ENCODE measurements at regions not wholly inside any gene's neighbourhood (a gene's known extent, or its start where the extent isn't known, plus 50 kb on each side); places are given as distances from the start of the nearest gene placed in this dataset.
"Not testable (repeated sequence)": the region's sequence is repeated elsewhere in the genome, so short reads cannot be mapped to it uniquely, and the experiment has no call there.

- no peak for DNase-seq
- intact Hi-C loops (cut with DNase I), result no loop called here
- ATAC-seq (ENCODE audit: poor library complexity), result peak; percentile 27
Measured at GRCh38 chr1:193457676-193458075, 271.3 kb upstream of the B3GALT2 start.

GRCh38 chr1:193456811-193457280, 270.4 kb upstream of the B3GALT2 start:
- no peak for ATAC-seq (ENCODE audit: poor library complexity)
- intact Hi-C loops (cut with DNase I), result no loop called here
- DNase-seq, result no peak

DNA sequence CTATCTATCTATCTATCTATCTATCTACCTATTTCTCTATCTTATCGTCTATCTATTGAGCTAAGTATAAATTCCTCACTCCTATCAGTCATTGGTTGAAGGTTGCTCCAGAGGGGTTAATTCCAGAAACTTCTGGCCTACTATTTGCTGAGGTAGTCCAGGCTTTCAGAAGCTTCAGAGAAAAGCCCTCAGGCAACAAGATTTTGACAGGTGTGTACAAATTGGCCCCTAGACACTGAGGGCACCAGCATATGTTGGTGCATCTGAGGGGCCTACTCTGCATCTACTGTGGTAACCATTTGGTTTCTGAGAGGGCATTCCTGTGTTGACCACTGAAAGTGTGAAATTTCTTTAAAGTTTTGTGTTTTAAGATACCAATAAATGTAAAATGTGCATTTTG, 265.2 kb upstream of the B3GALT2 start:
- no peak for ATAC-seq (ENCODE audit: poor library complexity)

GRCh38 chr1:193451001-193451400, 264.6 kb upstream of the B3GALT2 start:
- ATAC-seq (ENCODE audit: poor library complexity), result no peak
- no peak for DNase-seq
- intact Hi-C loops (cut with DNase I), result no loop called here

More for the DNA sequence above, 265.2 kb upstream of the B3GALT2 start:
- intact Hi-C loops (cut with DNase I), result no loop called here
- no peak for DNase-seq

GRCh38 chr1:193448682-193449461, 262.5 kb upstream of the B3GALT2 start:
- intact Hi-C loops (cut with DNase I), result no loop called here
- no peak for ATAC-seq (ENCODE audit: poor library complexity)
- no peak for DNase-seq

DNA sequence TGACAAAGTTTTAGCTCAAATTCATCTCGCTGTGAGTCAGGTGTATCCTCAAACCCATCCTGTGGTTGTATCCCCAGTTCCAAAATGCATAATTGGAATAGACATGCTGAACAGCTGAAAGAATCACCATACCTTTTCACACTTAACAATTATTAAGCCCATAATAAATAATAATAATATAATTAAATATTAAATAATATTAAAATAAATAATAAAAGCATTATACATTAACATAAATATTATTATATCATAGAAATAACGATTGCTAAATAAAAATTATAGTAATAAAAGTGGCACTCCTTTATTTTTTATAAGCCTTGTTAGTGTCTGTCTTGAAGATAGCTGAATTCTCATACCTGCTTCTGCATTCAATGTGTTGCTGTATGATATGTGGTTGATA, 257.5 kb upstream of the B3GALT2 start:
- no peak for DNase-seq
- intact Hi-C loops (cut with DNase I), result no loop called here
- ATAC-seq (ENCODE audit: poor library complexity), result no peak

GRCh38 chr1:193438771-193439170, 252.4 kb upstream of the B3GALT2 start:
- intact Hi-C loops (cut with DNase I), result no loop called here
- DNase-seq (no peak), ATAC-seq (ENCODE audit: poor library complexity) (no peak)

- intact Hi-C loops (cut with DNase I), result no loop called here
- no peak for DNase-seq
- no peak for ATAC-seq (ENCODE audit: poor library complexity)
Measured at GRCh38 chr1:193438312-193438711, 251.9 kb upstream of the B3GALT2 start.

DNA sequence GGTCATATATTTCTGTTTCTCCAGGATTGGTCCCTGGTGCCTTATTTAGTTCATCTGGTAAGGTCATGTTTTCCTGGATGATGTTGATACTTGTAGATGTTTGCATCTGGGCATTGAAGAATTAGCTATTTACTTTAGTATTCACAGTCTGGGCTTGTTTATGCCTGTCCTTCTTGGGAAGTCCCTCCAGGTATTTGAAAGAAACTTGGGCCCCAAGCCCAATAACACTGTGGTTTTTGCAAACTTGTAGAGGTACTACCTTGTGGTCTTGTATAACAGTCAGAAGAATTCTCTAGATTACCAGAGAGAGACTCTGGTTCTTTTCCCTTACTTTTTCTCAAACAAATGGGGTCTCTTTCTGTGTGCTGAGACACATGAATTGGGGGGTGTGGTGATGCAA, 251.4 kb upstream of the B3GALT2 start:
- no peak for ATAC-seq (ENCODE audit: poor library complexity)
- no peak for DNase-seq
- intact Hi-C loops (cut with DNase I), result no loop called here

- DNase-seq; intact Hi-C loops (cut with DNase I); ATAC-seq (ENCODE audit: poor library complexity): not testable (repeated sequence)
Measured at GRCh38 chr1:193437333-193437732, 250.9 kb upstream of the B3GALT2 start.

DNA sequence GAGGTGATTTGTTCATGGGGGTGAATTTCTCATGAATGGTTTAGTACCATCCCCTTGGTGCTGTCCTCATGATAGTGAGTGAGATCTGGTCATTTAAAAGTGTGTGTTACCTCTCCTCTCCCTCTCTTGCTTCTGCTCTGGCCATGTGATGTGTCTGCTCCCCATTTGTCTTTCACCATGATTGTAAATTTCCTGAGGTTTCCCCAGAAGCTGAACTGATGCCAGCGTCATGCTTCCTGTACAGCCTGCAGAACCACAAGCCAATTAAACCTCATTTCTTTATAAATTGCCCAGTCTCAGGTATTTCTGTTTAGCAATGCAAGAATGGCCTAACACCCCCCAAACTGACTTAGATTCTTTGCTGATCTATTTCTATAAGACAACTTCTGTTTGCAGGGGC, 249.4 kb upstream of the B3GALT2 start:
- no peak for DNase-seq
- intact Hi-C loops (cut with DNase I), result no loop called here
- ATAC-seq (ENCODE audit: poor library complexity), result no peak

- no peak for DNase-seq
- intact Hi-C loops (cut with DNase I), result no loop called here
- no peak for ATAC-seq (ENCODE audit: poor library complexity)
Measured at GRCh38 chr1:193434319-193434718, 247.9 kb upstream of the B3GALT2 start.

DNA sequence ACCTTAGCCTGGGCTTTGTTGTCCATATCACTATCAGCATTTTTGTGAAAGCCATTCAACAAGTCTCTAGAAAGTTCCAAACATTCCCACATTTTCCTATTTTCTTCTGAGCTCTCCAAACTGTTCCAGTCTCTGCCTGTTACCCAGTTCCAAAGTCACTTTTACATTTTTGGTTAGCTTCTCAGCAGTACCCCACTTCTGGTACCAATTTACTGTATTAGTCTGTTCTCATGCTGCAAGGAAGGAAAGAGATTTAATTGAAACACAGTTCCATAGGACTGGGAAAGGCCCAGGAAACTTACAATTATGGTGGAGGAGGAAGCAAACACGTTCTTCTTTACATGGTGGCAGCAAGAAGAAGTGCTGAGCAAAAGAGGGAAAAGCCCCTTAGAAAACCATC, 247.2 kb upstream of the B3GALT2 start:
- DNase-seq, result no peak
- intact Hi-C loops (cut with DNase I), result no loop called here

GRCh38 chr1:193432979-193433587, 246.7 kb upstream of the B3GALT2 start:
- DNase-seq (no peak), ATAC-seq (ENCODE audit: poor library complexity) (no peak)
- intact Hi-C loops (cut with DNase I), result no loop called here

More for the DNA sequence above, 247.2 kb upstream of the B3GALT2 start:
- no peak for ATAC-seq (ENCODE audit: poor library complexity)

GRCh38 chr1:193431265-193431977, 245.0 kb upstream of the B3GALT2 start:
- ATAC-seq (ENCODE audit: poor library complexity) (no peak), DNase-seq (no peak)
- intact Hi-C loops (cut with DNase I), result no loop called here

DNA sequence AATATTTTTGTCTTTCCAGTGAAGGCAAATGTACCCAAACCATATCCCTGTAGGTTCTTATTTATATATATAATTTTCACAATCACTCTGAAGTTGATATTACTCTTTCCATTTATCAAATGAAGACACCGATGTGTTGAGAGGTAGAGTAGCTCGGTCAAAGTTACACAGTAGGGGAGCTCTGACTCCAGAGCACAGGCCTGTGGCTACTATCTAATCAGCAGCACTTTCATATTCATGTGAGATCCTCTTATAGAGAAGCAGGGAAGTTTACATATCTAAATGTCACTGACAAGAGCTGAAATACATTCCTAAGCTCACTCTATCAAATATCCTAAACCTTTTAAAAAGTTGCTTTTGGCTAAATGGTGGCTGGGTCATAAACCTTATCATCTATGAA, 241.1 kb upstream of the B3GALT2 start:
- intact Hi-C loops (cut with DNase I), result no loop called here
- peak; percentile 60 for ATAC-seq (ENCODE audit: poor library complexity)

DNA sequence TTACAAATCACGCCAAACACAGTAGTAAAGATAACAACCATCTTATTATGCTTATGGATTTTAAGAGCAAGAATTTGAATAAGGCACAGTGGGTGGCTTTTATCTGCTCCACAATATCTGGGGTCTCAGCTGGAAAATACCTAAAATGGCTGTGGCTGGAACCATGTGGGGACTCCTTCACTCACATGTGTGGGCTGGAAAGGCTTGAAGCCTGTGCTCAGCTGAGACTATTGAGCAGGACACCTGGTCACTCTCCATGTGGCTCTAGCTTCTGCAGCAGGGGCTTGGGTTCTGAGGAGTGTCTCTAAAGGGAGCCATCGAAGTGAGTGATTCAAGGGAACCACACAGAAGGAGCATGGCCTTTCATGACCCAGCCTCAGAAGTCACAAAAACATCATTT, 239.6 kb upstream of the B3GALT2 start:
- intact Hi-C loops (cut with DNase I), result no loop called here
- ATAC-seq (ENCODE audit: poor library complexity), result no peak
- DNase-seq, result no peak

More for the DNA sequence above, 241.1 kb upstream of the B3GALT2 start:
- no peak for DNase-seq

- intact Hi-C loops (cut with DNase I), result no loop called here
Measured at GRCh38 chr1:193421487-193421886, 235.1 kb upstream of the B3GALT2 start.

GRCh38 chr1:193419295-193419694, 232.9 kb upstream of the B3GALT2 start:
- ATAC-seq (ENCODE audit: poor library complexity) (no peak), DNase-seq (no peak)
- intact Hi-C loops (cut with DNase I), result no loop called here

More at GRCh38 chr1:193421487-193421886, 235.1 kb upstream of the B3GALT2 start:
- no peak for ATAC-seq (ENCODE audit: poor library complexity)
- DNase-seq, result no peak

DNA sequence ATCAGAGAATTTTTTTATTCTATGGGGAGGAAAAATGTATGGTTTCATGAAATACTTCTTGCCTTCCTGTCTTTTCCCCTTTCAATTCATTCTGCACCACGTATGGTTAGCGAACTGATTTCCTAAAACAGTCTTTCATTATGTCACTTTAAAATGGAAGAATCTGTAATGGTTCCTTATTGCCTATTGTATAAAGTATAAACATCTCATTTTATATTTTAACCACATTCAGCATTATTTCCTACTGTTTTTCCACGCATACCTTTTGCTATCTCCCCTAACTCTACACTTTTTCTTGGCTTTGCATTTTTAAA, 232.3 kb upstream of the B3GALT2 start:
- intact Hi-C loops (cut with DNase I), result no loop called here

More for the DNA sequence above, 232.3 kb upstream of the B3GALT2 start:
- DNase-seq, result no peak
- no peak for ATAC-seq (ENCODE audit: poor library complexity)

Measured in Right ventricle myocardium superior (tissue), 1 donor.